ENCODE measurements at regions not wholly inside any gene's neighbourhood (a gene's known extent, or its start where the extent isn't known, plus 50 kb on each side); places are given as distances from the start of the nearest gene placed in this dataset.
A peak's percentile ranks its signal among the peaks of the same experiment; 100 is the strongest.

DNA sequence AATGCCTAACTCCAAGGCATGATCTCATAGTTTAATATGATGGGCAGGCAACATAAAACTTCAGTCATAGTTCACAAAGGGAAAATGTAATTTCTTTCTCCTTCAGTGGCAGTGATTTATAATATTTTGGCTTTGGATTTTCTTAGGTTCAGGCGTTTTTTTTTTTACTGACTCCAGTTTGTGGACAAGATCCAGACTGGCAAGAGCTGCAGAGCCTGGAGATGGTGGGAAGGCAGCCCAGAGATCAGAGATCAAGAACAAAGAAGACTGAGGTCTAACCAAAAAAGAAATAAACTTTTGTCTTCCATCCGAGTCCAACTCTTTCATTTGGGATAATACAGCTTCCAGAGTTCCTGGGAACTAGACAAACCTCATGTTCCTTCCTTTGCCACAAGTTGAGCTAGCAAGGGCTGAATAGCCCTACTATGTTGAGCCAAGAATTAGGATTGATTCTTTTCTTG is 215.3 kb upstream of the SETBP1 start:
- Histone ChIP-seq H3K23ac (ENCODE audit: low read length in 2 of 2) (no peak overlapping the region), H3K4me1 (ENCODE audit: control insufficient read depth, insufficient read depth, low read depth, low read length) (no peaks in the 10 kb centered on the region), H3K79me1 (replicated peaks; ENCODE audit: low read length, poor library complexity, severe bottlenecking) (no peaks in the 10 kb centered on the region), H3K4me3 (ENCODE audit: insufficient read depth in 1 of 2, low read depth in 1 of 2, low read length in 2 of 2) (peak overlapping the region in 1 of 2 experiments; percentile 42), H2BK5ac (ENCODE audit: low read depth, low read length, poor library complexity, severe bottlenecking) (no peak overlapping the region), H3K14ac (ENCODE audit: low read length in 2 of 2) (no peak overlapping the region), H3K36me3 (ENCODE audit: control insufficient read depth in 1 of 2, insufficient read depth in 2 of 2, low read depth in 1 of 2, low read length in 2 of 2) (no peaks in the 10 kb centered on the region), H2AFZ (ENCODE audit: low read depth, low read length) (no peak overlapping the region), H3K4me2 (ENCODE audit: low read length, poor library complexity, severe bottlenecking) (no peak overlapping the region), H3K27me3 (ENCODE audit: control insufficient read depth in 1 of 2, insufficient read depth in 1 of 2, low read length in 2 of 2) (no peaks in the 10 kb centered on the region), H3K18ac (ENCODE audit: low read depth in 1 of 2, low read length in 2 of 2) (no peak overlapping the region), H4K8ac (ENCODE audit: low read length) (no peak overlapping the region), H2AK5ac (ENCODE audit: low read length, severe bottlenecking) (no peak overlapping the region), H2BK12ac (ENCODE audit: low read length in 2 of 2) (no peak overlapping the region), H3K9ac (ENCODE audit: low read length) (peak overlapping the region; percentile 32), H2BK120ac (ENCODE audit: low read depth, low read length) (no peak overlapping the region), H3K9me3 (ENCODE audit: control insufficient read depth, low read length) (no peaks in the 10 kb centered on the region), H3K27ac (ENCODE audit: low read length, poor library complexity, severe bottlenecking) (no peak overlapping the region), H2BK15ac (ENCODE audit: low read depth, poor library complexity, severe bottlenecking) (no peak overlapping the region), H4K91ac (ENCODE audit: low read length) (no peak overlapping the region), H3K4ac (ENCODE audit: low read depth in 1 of 2, low read length in 2 of 2) (no peak overlapping the region)
- no peak for DNase-seq
- 73% methylated on average over 2 of the region's 2 CpGs for WGBS

DNA sequence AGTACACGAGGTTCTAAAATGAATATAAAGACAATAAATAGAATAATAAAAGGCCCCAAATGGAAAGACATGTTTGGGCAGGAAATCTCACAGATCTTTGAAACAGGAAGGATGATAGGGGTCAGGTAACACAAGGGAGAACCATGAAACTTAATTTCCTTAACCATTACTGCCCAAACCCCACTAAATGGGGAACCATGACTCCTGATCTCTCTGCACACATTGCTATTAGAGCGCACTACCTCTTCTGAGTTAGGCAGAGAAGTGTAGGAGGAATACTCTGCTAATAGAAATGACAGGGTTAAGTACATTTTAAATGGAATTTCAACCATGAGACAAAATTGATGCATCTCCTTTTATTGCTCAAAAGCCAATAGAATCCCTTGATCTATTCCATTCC is 213.7 kb upstream of the SETBP1 start:
- no peak overlapping the region for H3K27ac ChIP-seq (ENCODE audit: low read length, poor library complexity, severe bottlenecking)
- H3K36me3 ChIP-seq (ENCODE audit: control insufficient read depth in 1 of 2, insufficient read depth in 2 of 2, low read depth in 1 of 2, low read length in 2 of 2) = no peaks in the 10 kb centered on the region
- H3K18ac ChIP-seq (ENCODE audit: low read depth in 1 of 2, low read length in 2 of 2) = no peak overlapping the region
- WGBS = no CpG with 5 or more reads among the region's 2 CpGs
- no peak overlapping the region for H3K14ac ChIP-seq (ENCODE audit: low read length in 2 of 2)
- no peaks in the 10 kb centered on the region for H3K9me3 ChIP-seq (ENCODE audit: control insufficient read depth, low read length)
- H3K27me3 ChIP-seq (ENCODE audit: control insufficient read depth in 1 of 2, insufficient read depth in 1 of 2, low read length in 2 of 2) = no peaks in the 10 kb centered on the region
- H2BK15ac ChIP-seq (ENCODE audit: low read depth, poor library complexity, severe bottlenecking) = no peak overlapping the region
- H2BK12ac ChIP-seq (ENCODE audit: low read length in 2 of 2) = no peak overlapping the region
- no peak overlapping the region for H2BK5ac ChIP-seq (ENCODE audit: low read depth, low read length, poor library complexity, severe bottlenecking)
- H2AK5ac ChIP-seq (ENCODE audit: low read length, severe bottlenecking) = no peak overlapping the region
- no peak overlapping the region for H3K4me3 ChIP-seq (ENCODE audit: insufficient read depth in 1 of 2, low read depth in 1 of 2, low read length in 2 of 2)
- H3K9ac ChIP-seq (ENCODE audit: low read length) = no peak overlapping the region
- DNase-seq = no peak
- no peak overlapping the region for H4K8ac ChIP-seq (ENCODE audit: low read length)
- no peak overlapping the region for H2BK120ac ChIP-seq (ENCODE audit: low read depth, low read length)
- H2AFZ ChIP-seq (ENCODE audit: low read depth, low read length) = no peak overlapping the region
- H3K4ac ChIP-seq (ENCODE audit: low read depth in 1 of 2, low read length in 2 of 2) = no peak overlapping the region
- no peak overlapping the region for H4K91ac ChIP-seq (ENCODE audit: low read length)
- no peaks in the 10 kb centered on the region for H3K4me1 ChIP-seq (ENCODE audit: control insufficient read depth, insufficient read depth, low read depth, low read length)
- no peak overlapping the region for H3K4me2 ChIP-seq (ENCODE audit: low read length, poor library complexity, severe bottlenecking)
- no peak overlapping the region for H3K23ac ChIP-seq (ENCODE audit: low read length in 2 of 2)
- H3K79me1 ChIP-seq (replicated peaks; ENCODE audit: low read length, poor library complexity, severe bottlenecking) = no peaks in the 10 kb centered on the region

DNA sequence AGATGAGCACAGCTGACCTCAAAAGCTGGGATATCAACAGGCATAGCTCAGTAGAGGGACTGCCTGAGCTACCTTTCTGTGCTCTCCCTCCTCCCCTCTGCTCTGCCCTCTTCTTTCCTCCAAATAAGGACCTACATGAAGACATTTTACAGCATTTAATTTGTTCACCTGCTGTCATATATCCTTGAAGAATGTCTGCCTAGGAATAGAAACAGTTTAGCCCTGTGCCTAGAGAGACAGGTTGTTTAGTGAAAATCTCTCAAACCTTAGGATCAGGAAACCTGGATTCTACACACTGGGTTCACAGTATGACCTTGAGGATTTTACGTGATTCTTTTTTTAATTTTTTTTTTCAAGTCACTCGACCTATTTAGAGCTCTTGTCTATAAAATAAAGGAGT is 213.0 kb upstream of the SETBP1 start:
- no peak overlapping the region for H2AFZ ChIP-seq (ENCODE audit: low read depth, low read length)
- no peak overlapping the region for H3K18ac ChIP-seq (ENCODE audit: low read depth in 1 of 2, low read length in 2 of 2)
- no peaks in the 10 kb centered on the region for H3K27me3 ChIP-seq (ENCODE audit: control insufficient read depth in 1 of 2, insufficient read depth in 1 of 2, low read length in 2 of 2)
- no peak overlapping the region for H2BK120ac ChIP-seq (ENCODE audit: low read depth, low read length)
- no peak overlapping the region for H2BK5ac ChIP-seq (ENCODE audit: low read depth, low read length, poor library complexity, severe bottlenecking)
- H3K27ac ChIP-seq (ENCODE audit: low read length, poor library complexity, severe bottlenecking) = no peak overlapping the region
- H3K79me1 ChIP-seq (replicated peaks; ENCODE audit: low read length, poor library complexity, severe bottlenecking) = no peaks in the 10 kb centered on the region
- no peaks in the 10 kb centered on the region for H3K9me3 ChIP-seq (ENCODE audit: control insufficient read depth, low read length)
- H4K91ac ChIP-seq (ENCODE audit: low read length) = no peak overlapping the region
- H3K14ac ChIP-seq (ENCODE audit: low read length in 2 of 2) = no peak overlapping the region
- no peaks in the 10 kb centered on the region for H3K36me3 ChIP-seq (ENCODE audit: control insufficient read depth in 1 of 2, insufficient read depth in 2 of 2, low read depth in 1 of 2, low read length in 2 of 2)
- no peaks in the 10 kb centered on the region for H3K4me1 ChIP-seq (ENCODE audit: control insufficient read depth, insufficient read depth, low read depth, low read length)
- H2BK12ac ChIP-seq (ENCODE audit: low read length in 2 of 2) = no peak overlapping the region
- H3K4ac ChIP-seq (ENCODE audit: low read depth in 1 of 2, low read length in 2 of 2) = no peak overlapping the region
- H3K9ac ChIP-seq (ENCODE audit: low read length) = no peak overlapping the region
- no peak overlapping the region for H3K4me3 ChIP-seq (ENCODE audit: insufficient read depth in 1 of 2, low read depth in 1 of 2, low read length in 2 of 2)
- no peak for DNase-seq
- H2AK5ac ChIP-seq (ENCODE audit: low read length, severe bottlenecking) = no peak overlapping the region
- H2BK15ac ChIP-seq (ENCODE audit: low read depth, poor library complexity, severe bottlenecking) = no peak overlapping the region
- H4K8ac ChIP-seq (ENCODE audit: low read length) = no peak overlapping the region
- WGBS = no CpG with 5 or more reads among the region's 2 CpGs
- H3K23ac ChIP-seq (ENCODE audit: low read length in 2 of 2) = no peak overlapping the region
- H3K4me2 ChIP-seq (ENCODE audit: low read length, poor library complexity, severe bottlenecking) = no peak overlapping the region

DNA sequence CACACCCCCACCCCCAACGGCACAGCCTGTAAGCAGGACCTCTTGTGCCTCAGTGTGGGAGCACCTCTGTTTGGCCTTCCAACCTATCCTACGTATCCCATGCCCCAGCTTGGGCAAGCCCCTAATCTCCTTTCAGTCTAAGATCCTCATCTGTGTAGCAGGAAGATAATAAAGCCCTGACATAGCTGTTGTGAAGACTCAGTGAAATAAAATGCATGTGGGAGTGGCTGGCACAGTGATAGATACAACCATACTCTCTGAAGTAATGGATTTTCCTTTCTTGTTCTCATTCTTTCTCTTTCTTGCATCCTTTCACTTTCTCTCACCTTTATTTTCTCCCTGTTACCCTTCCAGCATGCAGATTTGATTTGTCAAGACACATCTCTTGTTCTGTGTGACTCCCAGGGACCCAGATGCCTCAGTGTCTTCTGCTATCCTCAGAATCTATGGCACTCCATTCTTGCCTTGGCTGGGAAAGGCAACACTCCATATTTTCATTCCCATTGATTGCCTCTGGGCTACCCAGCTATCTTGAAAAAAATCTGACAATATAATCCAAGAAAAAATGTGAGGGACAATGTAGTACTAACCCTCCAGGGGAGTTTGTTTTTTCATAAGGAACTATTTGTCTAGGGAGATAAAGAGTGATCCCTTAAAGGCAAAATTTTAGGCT is 207.2 kb upstream of the SETBP1 start:
- no peak overlapping the region for H4K8ac ChIP-seq (ENCODE audit: low read length)
- H2BK15ac ChIP-seq (ENCODE audit: low read depth, poor library complexity, severe bottlenecking) = no peak overlapping the region
- no peak overlapping the region for H3K9ac ChIP-seq (ENCODE audit: low read length)
- no peak overlapping the region for H4K91ac ChIP-seq (ENCODE audit: low read length)
- no peak overlapping the region for H2BK120ac ChIP-seq (ENCODE audit: low read depth, low read length)
- DNase-seq = no peak
- no peak overlapping the region for H3K4me2 ChIP-seq (ENCODE audit: low read length, poor library complexity, severe bottlenecking)
- no peak overlapping the region for H3K27ac ChIP-seq (ENCODE audit: low read length, poor library complexity, severe bottlenecking)
- no peak overlapping the region for H3K4ac ChIP-seq (ENCODE audit: low read depth in 1 of 2, low read length in 2 of 2)
- H3K14ac ChIP-seq (ENCODE audit: low read length in 2 of 2) = no peak overlapping the region
- WGBS = 88% methylated on average over 1 of the region's 2 CpGs
- H3K9me3 ChIP-seq (ENCODE audit: control insufficient read depth, low read length) = peaks cover 3% of the 10 kb centered on the region
- peak overlapping the region in 1 of 2 experiments; percentile 30 for H3K4me3 ChIP-seq (ENCODE audit: insufficient read depth in 1 of 2, low read depth in 1 of 2, low read length in 2 of 2)
- H3K36me3 ChIP-seq (ENCODE audit: control insufficient read depth in 1 of 2, insufficient read depth in 2 of 2, low read depth in 1 of 2, low read length in 2 of 2) = no peaks in the 10 kb centered on the region
- H3K18ac ChIP-seq (ENCODE audit: low read depth in 1 of 2, low read length in 2 of 2) = no peak overlapping the region
- no peak overlapping the region for H2BK5ac ChIP-seq (ENCODE audit: low read depth, low read length, poor library complexity, severe bottlenecking)
- no peak overlapping the region for H3K23ac ChIP-seq (ENCODE audit: low read length in 2 of 2)
- peaks cover 6% of the 10 kb centered on the region for H3K4me1 ChIP-seq (ENCODE audit: control insufficient read depth, insufficient read depth, low read depth, low read length)
- peak overlapping the region; percentile 27 for H2AK5ac ChIP-seq (ENCODE audit: low read length, severe bottlenecking)
- H2BK12ac ChIP-seq (ENCODE audit: low read length in 2 of 2) = no peak overlapping the region
- no peaks in the 10 kb centered on the region for H3K79me1 ChIP-seq (replicated peaks; ENCODE audit: low read length, poor library complexity, severe bottlenecking)
- H3K27me3 ChIP-seq (ENCODE audit: control insufficient read depth in 1 of 2, insufficient read depth in 1 of 2, low read length in 2 of 2) = no peaks in the 10 kb centered on the region
- H2AFZ ChIP-seq (ENCODE audit: low read depth, low read length) = no peak overlapping the region
